HCT116 (cell line): ENCODE measurements at regions not wholly inside any gene's neighbourhood (a gene's known extent, or its start where the extent isn't known, plus 50 kb on each side); places are given as distances from the start of the nearest gene placed in this dataset.

Experiments
- ATAC-seq: fragments of 200-7000 bp; cut with Tn5 transposase; 2 replicates; pipeline ENCODE4 v1.9.1; 2020; ENCODE audit warnings: mild to moderate bottlenecking, moderate library complexity
- BruUV-seq: library from RNA; stranded (reverse); fragments of 400-500 nt; replicated peaks from 2 replicates; lab custom pipeline; 2021; lab: Mats Ljungman, UMichigan
- CTCF ChIA-PET: fragments of 300-600 bp; sonication (Branson Sonifier 250); formaldehyde crosslinking; loops from one replicate; lab custom pipeline; 2021; ENCODE audit warnings: antibody characterized with exemption; lab: Charles Lee
- POLR2A ChIA-PET: fragments of 300-600, 350-600 bp; sonication (Branson Sonifier 250); formaldehyde crosslinking; loops from one replicate; lab custom pipeline; 2021; ENCODE audit warnings: antibody characterized with exemption; lab: Charles Lee
- RAD21 ChIA-PET, 2 experiments: fragments of 300-600 bp; sonication (Branson Sonifier 250); formaldehyde crosslinking; loops; one replicate each; lab custom pipeline; 2023; ENCODE audit warnings: low total read pairs in 2 of 2; ENCODE audit not compliant: uncharacterized antibody in 2 of 2, unreplicated experiment in 2 of 2, low non-redundant PET in 1 of 2; lab: Charles Lee
- DNase-seq: peaks from one replicate; pipeline ENCODE4 v3.0.0-alpha.2; 2010; ENCODE audit warnings: low read depth, low spot score
- H2AFZ ChIP-seq: fragments of 200-600 bp; shearing (Covaris generic), sonication (generic); 2 replicates; pipeline ENCODE4 v1.6.1; 2017; ENCODE audit warnings: low read depth, mixed run types, mixed read lengths, antibody characterized with exemption, low read length; ENCODE audit not compliant: poor library complexity, severe bottlenecking
- H3K27ac ChIP-seq: 2 replicates; pipeline ENCODE4 v1.5.1; 2012; ENCODE audit warnings: low read depth, low read length
- H3K27me3 ChIP-seq: fragments of 200-600 bp; sonication (generic); 2 replicates; pipeline ENCODE4 v1.6.1; 2016; ENCODE audit warnings: mixed run types, low read length, mixed read lengths; ENCODE audit not compliant: insufficient read depth
- H3K36me3 ChIP-seq, 2 experiments: fragments of 200-500 bp in 1 of 2; fragments of 200-600 bp in 1 of 2; sonication (Bioruptor generic) in 1 of 2; sonication (generic) in 1 of 2; 2 replicates each; pipeline versions ENCODE4 v1.5.1 to v1.6.1; 2014 to 2016; ENCODE audit warnings: low read length in 2 of 2, inconsistent platforms in 1 of 2, mixed read lengths in 1 of 2, mixed run types in 1 of 2; ENCODE audit not compliant: insufficient read depth in 2 of 2, control insufficient read depth in 1 of 2
- H3K4me1 ChIP-seq, 2 experiments: fragments of 200-600 bp in 1 of 2; sonication (generic) in 1 of 2; 2 replicates each; pipeline versions ENCODE4 v1.5.1 to v1.6.1; 2012 to 2017; ENCODE audit warnings: low read length in 2 of 2, inconsistent platforms in 1 of 2, mild to moderate bottlenecking in 1 of 2, mixed read lengths in 1 of 2, mixed run types in 1 of 2, moderate library complexity in 1 of 2; ENCODE audit not compliant: insufficient read depth in 2 of 2, control insufficient read depth in 1 of 2
- H3K4me2 ChIP-seq: fragments of 200-600 bp; sonication (generic); 2 replicates; pipeline ENCODE4 v1.6.1; 2017; ENCODE audit warnings: mixed run types, low read length, mixed read lengths
- H3K4me3 ChIP-seq, 2 experiments: fragments of 200-600 bp in 1 of 2; sonication (generic) in 1 of 2; replicated peaks in 1 of 2; 2 replicates each; pipeline ENCODE4 v1.5.1; 2011 to 2016; ENCODE audit warnings: low read length in 2 of 2, control low read depth in 1 of 2, low read depth in 1 of 2, mild to moderate bottlenecking in 1 of 2, mixed read lengths in 1 of 2, mixed run types in 1 of 2
- H3K79me2 ChIP-seq: fragments of 200-600 bp; sonication (generic); 2 replicates; pipeline ENCODE4 v1.6.1; 2017; ENCODE audit warnings: mild to moderate bottlenecking, mixed run types, low read length, moderate library complexity, mixed read lengths; ENCODE audit not compliant: insufficient read depth
- H3K9ac ChIP-seq: fragments of 200-600 bp; sonication (generic); 2 replicates; pipeline ENCODE4 v1.6.1; 2016; ENCODE audit warnings: low read length, mixed read lengths
- H3K9me2 ChIP-seq: fragments of 200-600 bp; sonication (generic), shearing (Covaris generic); 2 replicates; pipeline ENCODE4 v1.6.1; 2017; ENCODE audit warnings: mixed run types, mild to moderate bottlenecking, moderate library complexity; ENCODE audit not compliant: insufficient read depth
- H3K9me3 ChIP-seq, 2 experiments: fragments of 200-500 bp in 1 of 2; fragments of 200-600 bp in 1 of 2; sonication (Bioruptor generic) in 1 of 2; sonication (generic) in 1 of 2; 2 replicates each; pipeline ENCODE4 v1.6.1; 2014 to 2017; ENCODE audit warnings: low read length in 2 of 2, mixed read lengths in 2 of 2, inconsistent platforms in 1 of 2, low read depth in 1 of 2, mild to moderate bottlenecking in 1 of 2, mixed run types in 1 of 2, moderate library complexity in 1 of 2; ENCODE audit not compliant: control insufficient read depth in 1 of 2, insufficient read depth in 1 of 2
- H4K20me1 ChIP-seq: fragments of 200-600 bp; sonication (generic), shearing (Covaris generic); 2 replicates; pipeline ENCODE4 v1.6.1; 2017; ENCODE audit warnings: mixed run types, mild to moderate bottlenecking, moderate library complexity; ENCODE audit not compliant: insufficient read depth
- CBX3 ChIP-seq: IDR thresholded peaks from 2 replicates; pipeline ENCODE4 v1.6.1; 2012; ENCODE audit warnings: low read depth
- CEBPB ChIP-seq: IDR thresholded peaks from 2 replicates; pipeline ENCODE4 v1.6.1; 2012; ENCODE audit warnings: low read depth
- EGR1 ChIP-seq: IDR thresholded peaks from 2 replicates; pipeline ENCODE4 v1.6.1; 2012; ENCODE audit warnings: low read depth
- EZH2 ChIP-seq: fragments of 200-600 bp; sonication (generic); IDR thresholded peaks from 2 replicates; pipeline ENCODE4 v1.6.1; 2017; ENCODE audit warnings: antibody characterized with exemption, mixed run types
- EZH2phosphoT487 ChIP-seq: fragments of 200-600 bp; IDR thresholded peaks from 2 replicates; pipeline ENCODE4 v1.6.1; 2018; ENCODE audit warnings: antibody characterized with exemption, borderline replicate concordance
- FOSL1 ChIP-seq: IDR thresholded peaks from 2 replicates; pipeline ENCODE4 v1.6.1; 2012; ENCODE audit warnings: low read depth
- POLR2A ChIP-seq: IDR thresholded peaks from 2 replicates; pipeline ENCODE4 v1.7.0; 2011; ENCODE audit warnings: borderline replicate concordance; ENCODE audit not compliant: insufficient read depth, insufficient read length; ENCODE audit errors: extremely low read depth
- POLR2AphosphoS5 ChIP-seq: IDR thresholded peaks from 2 replicates; pipeline ENCODE4 v1.6.1; 2011; ENCODE audit warnings: mild to moderate bottlenecking, low read depth, low read length, moderate library complexity
- REST ChIP-seq: IDR thresholded peaks from 2 replicates; pipeline ENCODE4 v1.6.1; 2012; ENCODE audit warnings: low read depth
- SIN3A ChIP-seq: IDR thresholded peaks from 2 replicates; pipeline ENCODE4 v1.6.1; 2012; ENCODE audit warnings: low read depth
- YY1 ChIP-seq: IDR thresholded peaks from 2 replicates; pipeline ENCODE4 v1.6.1; 2011; ENCODE audit warnings: low read length, low read depth, moderate library complexity, mild to moderate bottlenecking; ENCODE audit not compliant: insufficient replicate concordance; ENCODE audit errors: extremely low read depth
- ZBTB33 ChIP-seq: IDR thresholded peaks from 2 replicates; pipeline ENCODE4 v1.6.1; 2011; ENCODE audit warnings: mild to moderate bottlenecking, low read length, moderate library complexity; ENCODE audit not compliant: insufficient replicate concordance; ENCODE audit errors: extremely low read depth
- ZFX ChIP-seq: fragments of 450-650 bp; IDR thresholded peaks from 2 replicates; pipeline ENCODE4 v1.6.1; 2017
- ZNF274 ChIP-seq: fragments of 200-500 bp; sonication (Bioruptor generic); IDR thresholded peaks from 2 replicates; pipeline ENCODE4 v1.6.1; 2014; ENCODE audit warnings: mild to moderate bottlenecking, low read depth, low read length, inconsistent platforms
- intact Hi-C: fragments of 100-400 bp; cut with micrococcal nuclease; formaldehyde crosslinking; loops from 2 replicates; pipeline ENCODE4 v1.10.0; 2022
- TF ChIP-seq, protein P1 (sequence below): IDR thresholded peaks from 2 replicates; pipeline ENCODE4 v1.6.1; 2012

DNA sequence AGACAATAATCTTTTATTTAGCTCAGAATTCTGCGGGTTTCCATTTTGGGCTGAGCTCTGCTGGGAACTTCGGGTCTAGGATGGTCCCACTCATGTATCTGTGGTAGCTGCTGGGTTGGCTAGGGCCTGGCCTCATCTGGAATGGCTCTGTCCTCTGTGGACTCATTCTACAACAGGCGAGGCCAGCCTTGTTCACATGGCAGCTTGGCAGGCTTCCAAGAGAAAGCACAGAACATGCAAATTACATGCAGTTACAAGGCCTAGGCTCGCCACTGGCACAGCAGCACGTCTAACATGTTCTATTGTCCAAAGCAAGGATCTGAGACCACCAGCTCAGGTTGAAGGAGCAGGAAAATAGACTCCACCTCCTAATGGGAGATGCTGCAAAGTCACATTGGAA lies 431.4 kb downstream of the PDCD6IP start:
- ATAC-seq: no peak
- H3K9ac ChIP-seq: no peak overlapping the region
- H3K27me3 ChIP-seq: no peaks in the 10 kb centered on the region
- H3K79me2 ChIP-seq: no peaks in the 10 kb centered on the region
- no peaks in the 10 kb centered on the region; the same call in 1 of the 2 replicates for H4K20me1 ChIP-seq
- no peak overlapping the region for H3K4me3 ChIP-seq
- ChIA-PET CTCF (no interaction called here), POLR2A (no interaction called here), RAD21 (no interaction called here)
- BruUV-seq: no TSS peak
- H3K9me3 ChIP-seq: no peaks in the 10 kb centered on the region
- no peak for TF ChIP-seq ZBTB33
- TF ChIP-seq ZNF274: no peak
- no peak for TF ChIP-seq REST
- no peak for TF ChIP-seq POLR2AphosphoS5
- no peak for TF ChIP-seq CBX3
- TF ChIP-seq FOSL1: no peak
- TF ChIP-seq EZH2: no peak
- TF ChIP-seq YY1: no peak
- TF ChIP-seq EZH2phosphoT487: no peak
- no peak for TF ChIP-seq EGR1
- TF ChIP-seq SIN3A: no peak
- TF ChIP-seq ZFX: no peak
- no peak for TF ChIP-seq POLR2A
- no peak for TF ChIP-seq CEBPB
- TF ChIP-seq, protein P1, sequence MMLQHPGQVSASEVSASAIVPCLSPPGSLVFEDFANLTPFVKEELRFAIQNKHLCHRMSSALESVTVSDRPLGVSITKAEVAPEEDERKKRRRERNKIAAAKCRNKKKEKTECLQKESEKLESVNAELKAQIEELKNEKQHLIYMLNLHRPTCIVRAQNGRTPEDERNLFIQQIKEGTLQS: no peak
- no peak overlapping the region for H3K4me2 ChIP-seq
- intact Hi-C loops: no loop called here
- H3K4me1 ChIP-seq: no peaks in the 10 kb centered on the region
- no peaks in the 10 kb centered on the region for H3K9me2 ChIP-seq
- no peaks in the 10 kb centered on the region for H3K36me3 ChIP-seq
- no peak for DNase-seq
- H2AFZ ChIP-seq: no peak overlapping the region
- H3K27ac ChIP-seq: no peak overlapping the region
